GM19468 (cell line): ENCODE measurements at regions not wholly inside any gene's neighbourhood (a gene's known extent, or its start where the extent isn't known, plus 50 kb on each side); places are given as distances from the start of the nearest gene placed in this dataset.

ENCODE experiments used
- ATAC-seq: cut with Tn5 transposase; IDR thresholded peaks from one replicate; pipeline ENCODE4 v1.9.1; 2021; ENCODE audit warnings: mild to moderate bottlenecking, moderate library complexity, moderate number of reproducible peaks; ENCODE audit not compliant: unreplicated experiment; ENCODE audit errors: extremely low read depth

DNA sequence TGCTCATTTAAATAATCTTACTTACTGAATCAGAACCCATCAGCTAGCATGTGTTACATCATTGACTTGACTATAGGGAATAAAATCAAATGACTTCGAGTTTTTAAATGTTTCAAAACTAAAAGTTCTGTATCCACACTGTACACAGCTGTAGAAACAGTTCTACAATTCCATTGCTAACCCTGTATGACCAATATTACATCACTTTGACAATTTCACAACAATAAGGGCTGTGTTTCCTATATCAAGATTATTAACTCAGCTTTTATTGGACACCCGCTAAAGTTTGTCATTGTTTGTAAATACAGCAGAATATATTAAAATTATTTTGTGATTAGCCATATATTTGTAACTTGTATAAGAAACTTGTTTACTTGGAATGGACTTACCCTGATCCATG is 540.8 kb downstream of the PRELID2 start:
- no peak for ATAC-seq

DNA sequence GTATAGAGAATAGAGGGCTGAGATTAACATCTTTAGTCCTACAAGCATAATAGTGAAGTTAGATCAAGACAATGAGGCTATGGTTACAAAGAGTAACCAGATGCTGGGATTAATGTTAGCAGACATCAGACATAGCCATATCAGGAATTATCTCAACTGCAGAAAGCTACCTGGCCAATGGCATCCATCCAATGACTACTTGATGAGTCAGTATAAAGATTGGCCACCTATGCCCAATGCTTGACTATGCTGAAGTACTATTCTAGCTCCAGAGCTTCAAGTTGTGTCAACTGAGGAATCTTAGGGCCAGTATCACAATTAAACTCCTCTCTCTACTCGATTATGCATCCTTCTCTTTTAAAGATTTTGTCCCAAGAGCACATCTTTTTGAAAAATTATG is 541.4 kb downstream of the PRELID2 start:
- ATAC-seq, result no peak

DNA sequence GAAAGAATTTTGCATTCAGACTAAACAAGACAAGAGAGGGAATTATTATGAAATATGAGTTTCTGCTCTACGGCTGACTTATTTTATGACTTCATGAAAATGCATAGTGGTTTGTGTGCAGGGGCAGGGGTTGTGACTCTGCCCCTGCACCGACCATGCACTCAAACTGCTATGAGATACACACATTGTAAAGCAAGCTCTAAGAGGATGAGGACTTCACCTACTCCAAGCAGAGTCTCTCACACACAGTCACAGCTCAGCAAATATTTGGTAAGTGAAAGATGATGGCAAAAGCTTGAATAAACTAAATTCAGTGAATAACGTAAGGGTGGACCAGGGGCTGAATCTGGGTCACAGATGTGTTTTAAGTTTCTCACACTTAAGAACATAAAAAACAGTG is 542.9 kb downstream of the PRELID2 start:
- no peak for ATAC-seq

DNA sequence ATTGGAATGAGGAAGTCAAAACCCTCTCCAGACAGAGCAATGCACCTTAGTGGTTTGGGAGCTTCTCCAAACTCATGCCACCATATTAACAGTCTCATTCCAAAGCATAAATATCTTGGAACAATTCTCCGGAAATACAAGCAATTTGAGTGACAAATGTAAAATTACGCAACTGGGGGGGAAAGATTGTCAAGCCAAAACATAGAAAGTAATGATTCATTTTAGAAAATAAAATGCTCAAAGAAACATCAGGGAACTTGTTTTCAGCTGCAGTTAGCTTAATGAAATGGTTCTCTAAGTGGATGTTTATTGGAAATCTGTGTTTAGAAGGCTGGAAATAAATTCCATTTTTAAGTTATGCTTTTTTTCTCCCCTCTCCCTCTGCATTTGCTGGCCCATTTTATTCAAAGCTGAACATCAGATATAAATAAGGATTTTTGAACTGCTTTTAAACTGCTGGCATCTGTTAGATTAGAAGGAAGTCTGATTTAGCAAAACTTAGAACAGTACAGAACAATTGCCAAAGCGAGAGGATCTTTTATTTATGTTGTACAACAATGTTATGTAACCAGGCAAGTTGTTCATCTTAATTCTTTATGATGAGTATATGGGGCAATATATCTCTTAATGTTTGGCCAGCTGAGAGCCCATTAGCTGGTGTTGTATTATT is 551.9 kb downstream of the PRELID2 start:
- no peak for ATAC-seq

DNA sequence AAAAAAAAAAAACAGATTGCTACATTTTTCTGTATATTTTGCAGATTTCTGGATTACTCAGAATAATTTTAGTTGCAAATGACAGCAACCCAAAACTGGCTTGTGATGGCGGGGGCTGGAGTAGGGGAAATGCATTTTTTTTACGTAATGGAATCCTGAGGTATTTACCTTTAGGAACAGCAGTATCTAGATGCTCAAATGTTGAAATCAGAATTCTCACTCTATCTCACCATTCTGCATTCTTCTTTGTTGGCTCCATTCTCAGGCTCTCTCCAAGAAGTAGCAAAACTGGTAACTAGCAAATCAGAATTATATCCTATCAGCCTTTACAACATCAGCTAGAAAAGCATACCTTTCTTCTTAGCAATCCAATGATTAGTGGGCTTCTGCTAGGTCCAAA is 554.3 kb downstream of the PRELID2 start:
- ATAC-seq, result no peak

DNA sequence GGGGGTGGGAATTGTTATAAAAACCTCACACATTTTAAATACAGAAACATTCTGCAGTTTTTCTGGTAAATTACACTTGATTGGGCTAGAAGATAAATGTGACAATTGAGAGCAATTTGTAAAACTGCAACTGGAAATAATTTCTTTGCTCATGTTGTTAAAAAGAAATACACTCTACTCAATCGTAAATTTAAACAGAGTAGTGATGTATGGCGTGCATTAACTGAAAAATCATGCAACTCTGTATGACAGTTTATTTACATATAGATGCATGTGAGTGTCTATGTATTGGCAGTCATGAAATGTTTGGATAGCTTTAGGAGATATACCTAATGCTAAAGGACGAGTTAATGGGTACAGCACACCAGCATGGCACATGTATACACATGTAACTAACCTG is 554.9 kb downstream of the PRELID2 start:
- ATAC-seq, result no peak

DNA sequence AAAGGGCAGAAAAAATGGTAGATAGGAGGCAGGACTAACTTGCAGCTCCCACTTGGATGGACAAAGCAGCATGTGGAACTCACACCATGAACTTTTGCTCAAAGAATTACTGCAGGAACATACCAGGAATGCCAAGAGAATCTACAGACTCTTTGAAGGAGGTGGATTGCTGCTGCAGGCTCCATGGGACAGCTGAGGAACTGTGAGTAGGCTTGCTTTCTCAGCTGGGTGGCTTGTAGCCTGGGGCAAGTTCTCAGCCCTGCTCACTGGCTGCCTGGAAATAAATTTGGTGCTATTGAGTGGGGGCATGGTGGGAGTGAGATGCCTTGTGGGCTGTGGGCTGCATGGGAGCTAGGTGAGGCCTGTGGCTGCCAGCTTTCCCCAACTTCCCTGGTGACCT is 574.5 kb downstream of the PRELID2 start:
- no peak for ATAC-seq

DNA sequence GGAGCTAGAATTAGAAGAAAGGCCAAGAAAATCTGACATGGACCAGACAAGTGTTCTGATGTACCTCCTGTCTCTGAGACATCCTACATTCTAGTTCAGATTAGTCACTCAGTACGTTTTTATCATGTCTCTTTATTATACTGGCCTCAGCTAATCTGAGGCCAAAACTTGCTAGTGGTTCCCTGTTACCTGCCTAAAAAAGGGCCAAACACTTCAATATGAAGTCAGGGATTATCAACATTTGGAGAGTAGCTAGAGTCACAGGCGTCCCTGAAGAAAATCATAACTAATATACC is 587.4 kb downstream of the PRELID2 start:
- no peak for ATAC-seq

DNA sequence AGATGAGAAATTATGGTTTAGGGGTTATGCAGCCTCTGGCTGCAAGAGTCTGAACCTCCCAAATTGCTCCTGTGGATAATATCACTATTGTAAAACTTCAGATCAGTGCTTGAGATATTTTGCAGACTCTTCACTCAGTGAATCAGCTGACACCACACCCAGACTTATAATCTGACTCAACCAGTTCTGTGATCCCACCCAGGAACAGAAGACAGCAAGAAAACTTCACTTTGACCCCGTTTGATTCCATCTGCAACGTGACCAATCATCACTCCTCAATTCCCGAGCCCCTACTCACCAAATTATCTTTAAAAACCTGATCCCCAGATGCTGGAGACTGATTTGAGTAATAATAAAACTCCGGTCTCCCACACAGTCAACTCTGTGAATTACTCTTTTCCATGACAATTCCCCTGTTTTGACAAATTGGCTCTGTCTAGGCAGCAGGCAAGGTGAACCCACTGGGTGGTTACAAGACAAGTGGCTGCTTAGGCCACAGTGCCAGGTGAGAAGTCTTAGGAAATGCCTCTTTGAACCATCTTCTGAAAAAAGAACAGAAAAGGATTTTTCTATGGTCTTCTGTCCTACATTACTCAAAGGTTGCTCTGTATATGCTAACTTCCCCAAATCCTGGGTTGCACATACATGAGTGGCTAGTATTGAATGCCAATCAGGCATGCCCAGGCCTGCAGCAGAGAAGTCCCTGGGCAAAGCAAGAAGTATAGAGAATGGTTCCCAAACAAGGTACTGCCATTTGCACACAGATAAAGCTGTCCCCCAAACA is 588.0 kb downstream of the PRELID2 start:
- ATAC-seq, result peak; percentile 14

DNA sequence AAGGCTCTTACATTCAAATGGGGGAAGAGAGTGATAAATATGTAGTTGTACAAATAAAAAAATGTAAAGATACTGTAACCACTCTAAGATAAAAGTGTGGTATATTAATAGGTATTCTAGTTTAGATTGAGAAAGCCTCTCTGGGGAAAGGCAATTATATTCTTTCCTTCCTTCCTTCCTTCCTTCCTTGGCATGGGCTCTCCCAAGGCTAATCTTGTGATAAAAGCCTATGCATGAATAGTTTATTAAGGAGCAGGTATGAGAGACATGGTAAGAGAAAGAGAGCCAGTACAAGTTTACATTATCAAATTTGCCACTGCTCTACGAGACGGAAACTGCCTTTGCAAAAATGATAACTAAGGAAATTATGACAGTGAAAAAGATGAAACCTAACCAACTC is 588.8 kb downstream of the PRELID2 start:
- no peak for ATAC-seq

DNA sequence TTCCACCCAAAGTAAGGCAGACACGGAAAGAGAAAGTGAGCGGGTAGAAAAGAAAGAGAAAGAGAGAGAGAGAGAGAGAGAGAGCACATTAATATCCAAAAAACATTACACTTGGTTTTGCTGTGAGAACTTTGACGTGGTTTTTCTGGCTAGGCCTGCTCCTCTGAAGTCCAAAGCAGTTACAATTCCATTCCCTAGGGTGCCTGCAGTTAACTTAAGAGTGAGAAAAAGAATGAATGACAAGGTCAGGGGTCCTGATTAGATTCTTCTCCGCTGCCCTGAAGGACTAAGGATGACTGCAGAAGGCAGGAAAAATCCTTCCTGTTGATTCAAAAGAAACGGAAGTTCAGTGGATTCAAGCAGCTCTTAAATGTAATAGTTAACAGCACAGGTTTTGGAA is 589.8 kb downstream of the PRELID2 start:
- no peak for ATAC-seq

DNA sequence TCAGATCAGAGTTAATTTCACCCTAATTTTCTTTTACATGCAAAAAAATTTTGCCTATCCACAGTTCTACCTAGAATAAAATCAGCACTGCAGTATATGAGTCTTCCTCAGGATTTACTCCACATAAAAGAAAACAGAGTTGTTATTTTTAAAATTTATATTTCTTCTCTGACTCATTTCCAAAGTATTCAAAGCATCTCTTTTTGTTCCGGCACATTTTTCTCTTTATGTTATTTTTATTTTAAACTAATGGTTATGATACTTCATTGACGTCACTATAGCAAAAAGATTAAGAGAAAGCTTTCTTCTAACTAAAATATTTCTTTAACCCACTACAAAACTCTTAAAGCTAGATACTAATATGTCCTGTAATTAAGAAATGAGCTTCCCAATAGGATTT is 590.4 kb downstream of the PRELID2 start:
- ATAC-seq, result no peak

DNA sequence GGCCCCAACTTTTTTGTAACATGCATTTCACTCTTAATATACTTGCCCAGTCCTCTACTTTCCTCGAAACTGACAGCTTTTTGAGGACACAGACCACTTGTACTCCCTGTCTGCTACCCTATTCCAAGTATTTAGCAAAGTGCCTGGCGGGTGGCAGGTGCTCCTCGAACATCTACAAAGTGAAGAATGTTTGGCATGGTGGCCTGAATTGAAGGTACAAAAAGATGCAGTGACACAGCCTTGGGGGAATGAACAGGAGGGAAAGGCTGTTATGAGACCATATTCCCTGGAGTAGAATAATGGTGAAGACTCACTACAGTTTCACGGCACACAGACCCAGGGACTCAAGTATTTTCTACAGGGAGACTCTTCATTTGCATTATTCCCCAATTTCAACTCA is 590.9 kb downstream of the PRELID2 start:
- no peak for ATAC-seq

DNA sequence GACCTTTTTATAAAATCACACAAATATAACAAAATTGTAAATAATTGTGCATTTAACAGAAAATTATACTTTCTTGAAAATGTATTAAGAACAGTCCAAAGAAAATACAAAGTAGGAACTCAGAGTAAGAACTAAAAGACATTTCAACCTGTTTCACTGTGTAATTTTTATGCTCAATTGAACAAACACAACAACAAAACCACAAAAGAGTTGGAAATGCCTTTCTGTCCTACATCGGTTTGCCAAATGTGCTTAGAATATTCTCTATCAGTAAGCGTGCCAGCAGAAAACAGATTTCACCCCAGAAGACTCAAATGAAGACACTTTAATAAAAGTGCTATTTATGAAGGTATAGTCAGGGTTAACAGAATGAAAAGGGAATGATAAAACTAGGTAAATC is 592.1 kb downstream of the PRELID2 start:
- ATAC-seq, result no peak

DNA sequence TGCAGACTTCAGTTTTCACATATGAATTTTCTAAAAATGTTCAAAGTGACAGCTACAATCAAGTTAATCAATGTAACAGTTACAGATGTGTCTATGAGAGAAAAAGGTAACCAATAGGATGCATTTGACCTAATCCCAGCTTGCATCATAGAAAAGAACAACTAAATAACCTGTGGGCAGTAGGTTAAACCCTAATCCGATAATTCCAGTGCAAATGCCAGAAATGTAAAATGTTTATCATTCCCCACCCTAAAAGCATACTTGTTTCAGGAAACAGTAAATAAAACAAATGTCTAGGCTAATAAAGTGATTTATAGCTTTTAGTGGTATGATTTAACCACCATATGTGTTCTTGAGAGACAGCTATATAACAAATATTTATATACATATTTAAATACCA is 592.6 kb downstream of the PRELID2 start:
- ATAC-seq, result no peak

DNA sequence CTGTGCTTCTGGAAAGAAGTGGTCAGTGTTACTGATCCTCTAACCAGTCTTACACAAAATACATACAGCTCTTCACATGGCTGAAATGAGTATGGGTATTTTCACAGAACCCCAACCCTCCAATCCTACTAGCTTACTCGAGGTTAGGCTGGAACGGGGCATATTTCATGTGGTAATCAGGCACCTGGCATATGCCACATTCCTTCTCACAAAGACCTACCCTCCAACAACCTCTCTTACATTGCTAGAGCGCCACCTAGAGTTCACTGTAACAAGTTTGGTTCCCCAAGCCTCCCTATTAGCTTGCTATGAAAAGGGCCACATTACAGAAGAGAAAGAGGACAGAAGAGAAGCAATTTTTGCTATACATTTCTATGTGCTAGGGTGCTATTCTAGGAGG is 597.3 kb downstream of the PRELID2 start:
- no peak for ATAC-seq

DNA sequence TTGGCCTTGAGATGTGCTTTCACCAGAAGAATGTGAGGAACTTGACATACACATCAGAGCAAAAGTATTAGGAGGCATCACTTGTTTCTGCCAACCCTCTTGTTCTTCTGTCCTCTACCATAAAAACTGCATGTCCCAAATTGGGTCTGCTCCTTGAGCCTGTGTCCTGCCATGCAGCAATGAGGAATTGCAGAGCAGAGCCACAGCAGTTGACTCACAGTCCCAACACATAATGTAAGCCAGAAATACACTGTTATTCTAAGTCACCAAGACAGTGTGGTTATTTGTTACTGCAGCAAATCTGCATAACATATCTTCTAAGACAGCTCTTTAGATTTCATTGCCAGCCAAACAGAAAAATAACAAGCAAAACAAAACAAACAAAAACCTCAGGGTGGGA is 598.2 kb downstream of the PRELID2 start:
- ATAC-seq, result no peak

DNA sequence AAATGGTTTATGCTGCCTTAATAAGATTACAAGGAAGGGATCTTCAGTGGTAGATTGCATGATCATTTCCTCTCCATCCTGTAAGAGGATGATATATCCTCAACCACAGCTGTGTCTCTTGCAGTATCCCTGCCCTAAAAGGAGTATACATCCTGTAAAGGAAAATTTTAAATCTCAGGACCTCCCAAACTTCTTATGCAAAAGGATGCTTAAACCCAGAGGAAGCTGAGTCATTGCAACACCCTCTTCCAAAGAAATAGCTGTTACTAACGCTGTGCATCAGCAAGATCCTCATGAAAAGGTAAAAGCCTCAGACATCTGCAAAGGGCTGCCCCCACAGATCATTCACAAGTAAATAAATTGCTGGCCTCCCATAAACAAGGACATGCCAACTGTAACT is 599.0 kb downstream of the PRELID2 start:
- ATAC-seq, result no peak

DNA sequence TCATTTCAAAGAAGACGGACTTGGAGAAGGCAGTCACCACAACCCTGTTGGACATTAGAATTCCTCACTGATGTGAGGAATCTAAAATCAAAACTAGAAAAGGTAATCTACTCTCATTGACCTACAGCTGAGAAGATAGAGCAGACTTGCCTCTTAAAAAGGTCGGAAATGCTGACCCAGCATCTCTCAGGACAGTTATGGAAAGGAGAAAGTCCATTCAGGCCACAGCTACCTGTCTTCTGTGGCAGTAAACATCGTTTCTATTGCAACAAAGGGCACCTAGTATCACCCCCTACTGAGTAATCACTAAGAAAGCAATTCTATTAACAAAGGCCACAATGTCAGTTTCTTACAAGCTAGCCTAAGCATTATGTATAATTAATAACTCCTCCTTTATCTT is 601.7 kb downstream of the PRELID2 start:
- ATAC-seq, result no peak

DNA sequence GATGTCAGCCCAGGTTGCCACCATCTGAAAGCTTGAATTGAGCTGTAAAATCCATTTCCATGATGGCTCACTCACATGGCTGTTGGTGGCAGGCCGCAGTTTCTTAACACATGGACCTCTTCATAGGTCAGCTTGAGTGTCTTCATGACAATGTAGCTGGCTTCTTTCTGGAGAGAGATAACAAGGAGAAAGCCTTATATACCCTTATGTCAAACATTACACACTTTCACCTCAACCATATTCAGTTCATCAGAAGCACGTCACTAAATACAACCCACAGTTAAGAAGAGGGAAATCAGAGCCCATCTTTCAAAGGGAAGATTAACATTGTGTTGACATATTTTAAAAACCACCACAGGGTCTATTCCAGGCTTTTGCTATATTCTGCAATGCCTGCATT is 604.4 kb downstream of the PRELID2 start:
- no peak for ATAC-seq

DNA sequence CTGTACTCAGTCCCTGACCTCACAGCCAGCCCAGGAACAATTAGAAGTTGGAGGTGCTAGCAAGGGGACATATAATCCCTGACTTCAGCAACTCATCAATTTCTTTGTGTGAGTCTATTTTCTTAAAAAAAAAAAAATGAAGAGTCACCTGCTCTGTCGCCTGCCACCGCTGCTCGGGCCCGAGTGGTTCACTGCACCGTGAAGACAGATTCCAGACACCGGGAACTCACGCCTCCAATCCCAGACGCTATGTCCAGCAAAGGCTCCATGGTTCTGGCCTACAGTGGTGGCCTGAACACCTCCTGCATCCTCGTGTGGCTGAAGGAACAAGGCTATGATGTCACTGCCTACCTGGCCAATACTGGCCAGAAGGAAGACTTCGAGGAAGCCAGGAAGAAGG is 606.6 kb downstream of the PRELID2 start:
- ATAC-seq, result no peak

DNA sequence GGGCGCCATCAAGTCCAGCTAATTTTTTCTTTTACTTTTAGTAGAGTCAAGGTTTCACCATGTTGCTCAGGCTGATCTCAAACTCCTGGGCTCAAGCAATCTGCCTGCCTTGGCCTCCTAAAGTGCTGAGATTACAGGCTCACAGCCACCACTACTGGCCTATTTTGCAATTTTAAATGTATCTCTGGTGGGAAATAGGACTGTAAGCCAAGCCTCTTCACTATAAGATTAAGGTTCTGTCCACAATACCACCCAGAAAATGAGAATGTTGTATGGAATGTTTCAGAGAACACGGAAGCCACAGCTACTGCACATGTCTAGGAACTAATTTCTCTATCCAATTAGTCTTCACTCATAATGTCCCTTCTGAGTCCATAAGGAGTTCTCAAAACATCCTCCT is 607.3 kb downstream of the PRELID2 start:
- ATAC-seq, result no peak
